ENCODE measurements at regions not wholly inside any gene's neighbourhood (a gene's known extent, or its start where the extent isn't known, plus 50 kb on each side); places are given as distances from the start of the nearest gene placed in this dataset.

GRCh38 chr3:35487376-35487775, 151.9 kb upstream of the ARPP21 start:
- TF ChIP-seq POLR2A (IDR thresholded peaks at IDR 0.05; ENCODE audit: low read depth, low read length) (no peak), POLR2AphosphoS5 (IDR thresholded peaks at IDR 0.05; ENCODE audit: low read depth, low read length) (no peak)

All from GM12892 (cell line).